Activated naive CD4-positive, alpha-beta T cell treated with anti-CD3 and anti-CD28 coated beads, Interleukin-2, amount 50 U/mL, for 72 hours (primary cell): ENCODE measurements at regions not wholly inside any gene's neighbourhood (a gene's known extent, or its start where the extent isn't known, plus 50 kb on each side); places are given as distances from the start of the nearest gene placed in this dataset.
"Not testable (repeated sequence)": the region's sequence is repeated elsewhere in the genome, so short reads cannot be mapped to it uniquely, and the experiment has no call there.

Experiments
- ATAC-seq, 2 donors: fragments of 150-1000 bp; cut with Tn5 transposase; 2 replicates each; pipeline ENCODE4 v1.10.0; 2021; ENCODE audit warnings: mild to moderate bottlenecking in 2 of 2, moderate library complexity in 2 of 2
- DNase-seq, 2 donors: peaks; one replicate each; pipeline ENCODE4 v3.0.0; 2021 to 2022; ENCODE audit warnings: low spot score in 2 of 2
- H3K27ac Mint-ChIP-seq, 2 donors: one replicate each; pipeline ENCODE4 v1.8.0; 2022; ENCODE audit warnings: mild to moderate bottlenecking in 2 of 2, mixed read lengths in 2 of 2
- H3K36me3 Mint-ChIP-seq, 2 donors: one replicate each; pipeline ENCODE4 v1.8.0; 2022; ENCODE audit warnings: mixed read lengths in 2 of 2
- H3K9me3 Mint-ChIP-seq, 2 donors: one replicate each; pipeline ENCODE4 v1.8.0; 2022; ENCODE audit warnings: mixed read lengths in 2 of 2

DNA sequence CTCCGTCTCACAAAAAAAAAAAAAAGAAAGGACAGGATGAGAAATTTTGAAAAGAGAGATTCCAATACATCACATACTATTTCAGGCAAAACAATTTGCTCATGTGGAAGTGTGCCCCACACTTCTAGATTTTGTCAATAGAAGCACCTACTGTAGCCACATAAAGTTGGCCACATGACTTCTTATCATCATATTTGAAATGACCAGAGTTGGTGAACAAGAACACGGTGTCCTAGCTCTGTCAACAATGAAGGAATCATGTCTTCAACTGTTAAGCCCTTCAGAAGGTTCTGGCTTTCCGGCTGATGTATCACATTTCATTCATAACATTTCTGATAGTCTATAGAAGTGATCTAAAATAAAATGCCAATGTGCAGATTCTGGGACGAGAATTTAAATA is 534.5 kb downstream of the TMEM114 start:
- no peak for ATAC-seq
- peaks cover 0 to 7% of the 10 kb centered on the region in 2 donors for H3K36me3 Mint-ChIP-seq

DNA sequence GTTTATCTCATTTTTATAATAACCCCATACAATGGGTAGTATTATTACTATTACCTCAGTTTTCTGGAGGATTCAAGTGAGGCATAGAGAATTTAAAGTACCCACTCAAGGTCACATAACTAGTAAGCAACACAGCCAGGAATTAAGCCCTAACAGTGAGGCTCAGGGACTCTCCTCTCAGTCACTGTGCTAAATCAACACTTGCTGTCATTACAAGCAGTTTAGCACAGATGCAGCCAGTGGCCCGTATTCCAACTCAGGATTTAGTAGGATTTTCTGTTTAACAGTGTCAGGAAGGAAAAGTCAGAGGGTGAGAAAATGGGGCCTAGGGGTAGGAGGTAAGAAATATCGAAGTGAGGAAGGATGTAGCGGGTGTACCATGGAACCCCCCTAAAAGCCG is 536.9 kb downstream of the TMEM114 start:
- Mint-ChIP-seq H3K9me3 (peaks cover 20 to 21% of the 10 kb centered on the region in 2 donors), H3K36me3 (peaks cover 0 to 7% of the 10 kb centered on the region in 2 donors), H3K27ac (no peak overlapping the region)
- no peak for ATAC-seq
- no peak for DNase-seq

More for the DNA sequence above, 534.5 kb downstream of the TMEM114 start:
- no peak for DNase-seq
- H3K9me3 Mint-ChIP-seq, result peaks cover 20% of the 10 kb centered on the region in 2 donors
- H3K27ac Mint-ChIP-seq, result no peak overlapping the region

DNA sequence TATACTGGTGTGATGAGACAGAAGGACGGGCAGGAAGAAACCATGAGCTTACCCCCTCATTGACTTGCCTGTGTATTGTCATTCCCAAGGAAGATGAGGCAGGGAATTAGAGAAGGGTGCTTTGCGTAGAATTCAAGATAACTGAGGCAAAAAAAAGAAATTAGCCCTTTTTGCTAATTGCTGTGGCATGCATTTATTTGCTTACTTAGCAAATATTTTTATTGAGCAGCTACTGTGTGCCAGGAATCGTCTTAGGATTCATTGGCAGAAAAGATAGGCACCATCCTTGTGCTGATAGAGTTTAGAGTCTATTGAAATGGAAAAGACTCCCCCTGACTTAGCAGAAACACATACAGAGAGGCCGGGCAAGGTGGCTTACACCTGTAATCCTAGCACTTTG is 541.9 kb downstream of the TMEM114 start:
- H3K9me3 Mint-ChIP-seq, result peaks cover 20 to 23% of the 10 kb centered on the region in 2 donors

DNA sequence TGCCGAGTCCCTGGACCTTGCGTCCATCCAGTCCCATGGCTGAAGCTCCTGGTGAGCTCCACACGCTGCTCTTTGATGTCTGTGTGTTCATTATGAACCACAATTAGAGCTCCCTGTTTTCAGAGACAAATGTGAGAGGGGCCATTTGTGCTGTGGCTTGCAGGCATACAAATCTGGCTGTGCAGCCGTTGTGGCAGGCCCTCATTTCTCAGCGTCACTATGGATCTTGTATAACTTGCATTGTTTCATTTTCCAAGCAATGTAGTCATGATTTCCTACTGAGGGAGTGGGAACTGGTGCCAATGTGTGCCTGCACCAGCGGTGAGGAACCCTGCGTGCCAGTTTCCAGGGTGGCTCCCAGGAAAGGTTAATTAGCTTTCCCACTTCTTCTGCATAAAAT is 542.6 kb downstream of the TMEM114 start:
- Mint-ChIP-seq H3K36me3 (no peaks in the 10 kb centered on the region), H3K9me3 (peaks cover 19 to 24% of the 10 kb centered on the region in 2 donors), H3K27ac (no peak overlapping the region)
- ATAC-seq (no peak), DNase-seq (no peak)

More for the DNA sequence above, 541.9 kb downstream of the TMEM114 start:
- Mint-ChIP-seq H3K27ac (no peak overlapping the region), H3K36me3 (no peaks in the 10 kb centered on the region)
- no peak for ATAC-seq
- DNase-seq, result no peak

DNA sequence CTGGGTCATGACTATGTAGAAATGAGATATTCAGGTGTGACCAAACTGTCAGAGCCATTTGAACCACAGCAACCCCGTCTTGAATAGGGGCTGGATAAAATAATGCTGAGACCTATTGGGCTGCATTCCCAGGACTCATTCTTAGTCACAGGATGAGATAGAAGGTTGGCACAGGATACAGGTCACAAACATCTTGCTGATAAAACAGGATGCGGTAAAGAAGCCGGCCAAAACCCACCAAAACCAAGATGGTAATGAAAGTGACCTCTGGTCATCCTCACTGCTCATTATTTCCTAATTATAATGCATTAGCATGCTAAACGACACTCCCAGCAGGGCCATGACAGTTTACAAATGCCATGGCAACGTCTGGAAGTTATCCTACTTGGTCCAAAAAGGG is 545.5 kb downstream of the TMEM114 start:
- no peaks in the 10 kb centered on the region for H3K36me3 Mint-ChIP-seq
- H3K9me3 Mint-ChIP-seq, result peaks cover 7 to 11% of the 10 kb centered on the region in 2 donors
- no peak overlapping the region for H3K27ac Mint-ChIP-seq
- no peak for ATAC-seq
- DNase-seq, result no peak

DNA sequence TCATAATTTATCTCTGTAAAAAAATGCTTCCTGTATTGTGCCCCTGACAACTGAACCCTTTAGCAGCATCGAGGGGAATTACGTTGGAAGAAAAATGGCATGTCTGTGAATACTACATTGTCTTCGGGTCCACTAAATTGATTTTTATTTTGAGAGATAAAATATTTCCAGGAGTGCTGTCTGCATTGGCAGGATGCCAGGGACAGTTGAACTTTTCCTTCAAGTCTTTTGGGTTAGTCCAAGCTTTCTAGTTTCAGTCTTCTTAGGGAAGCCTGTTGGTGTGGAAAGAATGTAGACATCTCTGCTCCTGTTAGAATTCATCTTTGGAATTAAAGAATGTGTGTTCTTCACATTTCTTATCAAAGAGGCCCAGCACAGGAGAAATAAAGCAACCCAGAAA is 557.9 kb downstream of the TMEM114 start:
- Mint-ChIP-seq H3K9me3 (peaks cover 20 to 23% of the 10 kb centered on the region in 2 donors), H3K36me3 (peaks cover 0 to 5% of the 10 kb centered on the region in 2 donors), H3K27ac (no peak overlapping the region)
- ATAC-seq (no peak), DNase-seq (no peak)

DNA sequence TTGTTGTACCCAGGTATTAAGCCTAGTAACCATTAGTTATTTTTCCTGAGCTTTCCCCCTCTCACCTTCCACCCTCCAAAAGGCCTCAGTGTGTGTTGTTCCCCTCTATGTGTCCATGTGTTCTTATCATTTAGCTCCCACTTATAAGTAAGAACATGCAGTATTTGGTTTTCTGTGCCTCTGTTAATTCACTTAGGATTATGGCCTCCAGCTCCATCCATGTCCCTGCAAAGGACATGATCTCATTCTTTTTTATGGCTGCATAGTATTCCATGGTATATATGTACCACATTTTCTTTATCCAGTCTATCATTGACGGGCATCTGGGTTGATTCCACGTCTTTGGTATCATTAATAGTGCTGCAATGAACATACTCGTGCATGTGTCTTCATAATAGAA is 560.3 kb downstream of the TMEM114 start:
- not testable (repeated sequence) for ATAC-seq, DNase-seq, H3K36me3 Mint-ChIP-seq, H3K27ac Mint-ChIP-seq
- H3K9me3 Mint-ChIP-seq, result peaks cover 22 to 28% of the 10 kb centered on the region in 2 donors

DNA sequence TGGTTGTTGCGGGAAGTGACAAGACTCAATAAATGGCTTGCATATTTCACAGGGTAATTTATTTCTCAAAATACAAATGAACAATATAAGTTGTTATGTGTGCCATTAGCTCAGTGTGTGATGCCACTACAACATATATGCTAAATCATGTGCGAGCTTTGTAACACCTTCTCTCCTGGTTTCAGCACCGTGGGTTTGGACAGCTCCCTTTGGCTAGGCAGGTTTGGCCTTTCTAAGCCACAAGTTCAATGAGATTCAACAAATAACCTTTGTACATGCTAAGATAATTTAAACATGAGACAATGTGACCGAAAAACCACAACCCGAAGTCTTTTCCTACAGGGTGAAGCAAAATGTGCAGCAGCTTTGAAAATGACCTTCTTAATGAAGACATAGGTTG is 563.9 kb downstream of the TMEM114 start:
- no peak for ATAC-seq
- H3K36me3 Mint-ChIP-seq, result peaks cover 0 to 5% of the 10 kb centered on the region in 2 donors
- peaks cover 26 to 32% of the 10 kb centered on the region in 2 donors for H3K9me3 Mint-ChIP-seq
- no peak for DNase-seq
- no peak overlapping the region for H3K27ac Mint-ChIP-seq

DNA sequence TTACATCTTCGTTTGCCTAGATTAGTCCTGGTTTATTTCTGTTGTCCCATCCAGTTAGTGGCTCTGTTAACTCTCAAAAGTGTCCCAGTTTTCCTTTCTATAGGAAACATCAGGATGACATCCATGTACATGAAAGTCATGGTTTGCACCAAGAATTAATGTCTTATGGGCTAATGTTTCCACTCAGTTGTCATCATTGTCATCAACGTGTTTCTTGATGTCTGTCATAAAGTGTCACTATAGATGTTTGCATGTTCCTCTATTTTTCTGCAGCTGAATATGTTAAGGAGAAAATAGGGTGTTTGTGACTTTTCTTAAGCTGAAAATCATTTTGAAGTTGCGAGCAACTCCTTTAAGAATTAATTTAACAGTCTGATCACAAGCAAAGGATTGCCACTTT is 567.0 kb downstream of the TMEM114 start:
- ATAC-seq, result no peak
- H3K27ac Mint-ChIP-seq, result no peak overlapping the region
- peaks cover 22 to 23% of the 10 kb centered on the region in 2 donors for H3K9me3 Mint-ChIP-seq
- DNase-seq, result no peak
- H3K36me3 Mint-ChIP-seq, result no peaks in the 10 kb centered on the region

DNA sequence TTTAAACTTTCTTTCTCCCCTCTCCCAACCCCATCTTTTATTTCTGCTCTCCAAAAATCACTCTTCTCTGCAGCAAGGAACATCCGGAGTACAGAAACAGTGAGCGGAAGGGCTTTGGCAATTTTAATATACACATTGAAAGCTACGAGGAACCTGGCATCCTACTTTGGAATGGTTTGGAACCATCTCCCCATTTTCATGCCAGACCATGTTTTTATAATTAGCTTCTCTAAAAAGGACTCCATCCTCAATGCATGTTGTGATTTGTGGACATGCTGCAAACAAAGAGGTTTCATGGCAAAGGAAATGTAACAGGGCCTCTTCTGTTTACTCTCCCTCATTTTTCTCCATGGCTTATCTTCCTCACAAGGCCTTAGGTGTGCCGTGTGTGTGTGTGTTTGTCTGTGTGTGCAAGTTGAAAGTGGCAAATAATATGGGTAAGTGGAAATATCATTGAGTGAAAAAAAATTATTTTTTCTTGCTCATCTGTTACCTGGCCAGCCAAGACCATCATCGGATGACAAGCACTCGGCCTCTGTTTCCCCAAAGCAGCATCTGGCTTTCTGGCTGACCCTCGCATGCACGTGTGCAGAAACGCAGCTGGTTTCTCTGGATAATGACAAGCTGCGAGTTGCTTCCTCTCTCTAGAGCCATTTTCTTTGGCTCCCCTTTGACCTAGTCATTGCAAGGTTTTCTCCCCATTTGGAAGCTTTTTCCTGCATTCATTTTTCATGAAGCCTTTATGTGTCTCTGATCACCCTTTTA is 585.0 kb downstream of the TMEM114 start:
- DNase-seq (no peak), ATAC-seq (no peak)
- Mint-ChIP-seq H3K36me3 (peaks cover 5 to 6% of the 10 kb centered on the region in 2 donors), H3K27ac (no peak overlapping the region), H3K9me3 (peaks cover 15 to 35% of the 10 kb centered on the region in 2 donors)

DNA sequence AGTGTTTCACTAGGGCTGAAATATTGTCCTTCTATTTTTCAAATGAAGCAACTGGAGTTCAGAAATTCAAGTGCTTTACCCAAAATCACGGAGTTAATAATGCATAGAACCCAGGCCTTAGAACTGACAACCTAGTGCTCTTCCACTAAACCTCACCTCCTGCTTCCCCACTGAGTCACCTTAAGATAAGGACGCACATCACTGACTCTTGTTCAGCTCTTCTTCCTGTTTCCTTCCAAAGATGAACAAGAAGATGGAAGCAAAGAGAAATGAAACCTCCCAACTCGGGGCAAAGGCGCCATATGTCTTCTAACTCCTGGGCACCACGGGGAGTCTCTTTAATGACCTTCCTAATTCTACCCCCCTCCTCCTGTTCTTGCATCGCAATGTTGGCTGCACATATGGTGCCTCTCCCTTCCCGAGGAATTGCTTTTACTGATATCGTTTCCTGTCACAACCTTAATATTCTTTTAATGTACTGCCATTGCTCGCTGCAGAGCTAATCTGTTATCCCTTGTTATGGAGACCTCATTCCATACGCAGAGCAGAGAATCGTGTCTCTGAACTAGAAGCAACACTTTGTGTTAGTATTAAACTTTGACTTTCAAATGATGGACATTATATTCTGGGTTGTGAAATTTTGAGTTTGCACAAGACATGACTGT is 591.4 kb downstream of the TMEM114 start:
- H3K27ac Mint-ChIP-seq, result no peak overlapping the region
- DNase-seq (no peak), ATAC-seq (no peak)
- peaks cover 0 to 5% of the 10 kb centered on the region in 2 donors for H3K36me3 Mint-ChIP-seq
- peaks cover 20 to 26% of the 10 kb centered on the region in 2 donors for H3K9me3 Mint-ChIP-seq

DNA sequence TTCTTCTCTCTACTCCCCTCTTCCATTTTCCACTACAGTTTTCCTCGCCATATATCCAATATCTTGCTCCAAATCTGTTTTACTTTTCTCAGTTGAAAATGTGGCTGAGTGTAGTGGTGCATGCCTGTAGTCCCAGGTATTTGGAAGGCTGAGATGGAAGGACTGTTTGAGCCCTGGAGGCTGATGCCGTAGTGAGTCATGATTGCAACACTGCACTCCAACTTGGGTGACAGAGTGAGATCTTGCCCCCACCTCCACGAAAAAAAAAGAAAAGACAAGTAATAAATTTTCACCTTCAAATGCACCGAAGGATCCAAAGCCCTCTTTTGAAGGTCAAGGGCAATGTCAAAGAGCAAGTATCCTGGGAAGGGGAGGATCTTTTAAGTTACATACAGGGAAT is 592.3 kb downstream of the TMEM114 start:
- DNase-seq (no peak), ATAC-seq (no peak)
- peaks cover 22 to 26% of the 10 kb centered on the region in 2 donors for H3K9me3 Mint-ChIP-seq
- peaks cover 0 to 3% of the 10 kb centered on the region in 2 donors for H3K36me3 Mint-ChIP-seq
- H3K27ac Mint-ChIP-seq, result no peak overlapping the region

DNA sequence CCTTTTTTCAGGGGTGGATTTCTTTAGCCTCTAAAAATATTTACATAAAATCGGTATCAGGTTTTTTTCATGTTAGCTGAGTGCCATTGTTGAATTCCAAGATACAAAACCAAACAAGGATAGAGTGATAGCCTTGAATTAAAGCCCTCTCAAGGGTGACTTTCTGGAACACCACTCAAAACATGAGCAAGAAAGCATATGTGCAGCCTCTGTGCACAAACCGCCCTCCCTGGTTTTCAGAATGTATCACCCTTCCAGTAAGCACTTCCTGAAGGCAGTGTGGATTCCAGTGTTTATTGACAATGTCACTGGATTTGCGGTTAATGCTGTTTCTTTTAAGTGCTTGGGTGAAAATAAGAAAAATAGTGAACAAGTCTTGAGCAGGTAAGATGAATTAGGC is 597.7 kb downstream of the TMEM114 start:
- Mint-ChIP-seq H3K9me3 (peaks cover under 1 to 18% of the 10 kb centered on the region in 2 donors), H3K27ac (no peak overlapping the region), H3K36me3 (no peaks in the 10 kb centered on the region)
- ATAC-seq (no peak), DNase-seq (no peak)

DNA sequence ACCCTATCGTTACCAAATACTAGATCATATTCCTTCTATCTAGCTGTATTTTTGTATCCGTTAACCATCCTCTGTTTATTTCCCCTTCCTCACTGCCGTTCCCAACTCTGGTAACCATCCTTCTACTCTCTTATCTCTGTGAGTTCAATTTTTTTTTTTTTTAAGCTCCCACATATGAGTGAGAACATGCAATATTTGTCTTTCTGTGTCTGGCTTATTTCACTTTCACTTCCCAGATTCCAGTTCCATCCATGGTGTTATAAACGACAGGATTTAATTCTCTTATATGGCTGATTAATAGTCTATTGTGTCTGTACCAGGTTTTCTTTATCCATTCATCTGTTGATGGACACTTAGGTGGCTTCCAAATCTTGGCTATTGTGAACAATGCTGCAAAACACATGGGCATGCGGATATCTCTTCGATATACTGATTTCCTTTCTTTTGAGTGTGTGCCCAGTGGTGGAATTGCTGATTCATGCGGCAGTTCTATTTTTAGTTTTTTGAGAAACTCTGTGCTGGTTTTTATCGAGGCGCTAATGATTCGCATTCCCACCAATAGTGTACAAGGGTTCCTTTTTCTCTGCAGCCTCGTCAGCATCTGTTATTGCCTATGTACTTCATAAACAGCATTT is 599.6 kb downstream of the TMEM114 start:
- Mint-ChIP-seq H3K27ac (no peak overlapping the region), H3K9me3 (peaks cover 4 to 22% of the 10 kb centered on the region in 2 donors), H3K36me3 (no peaks in the 10 kb centered on the region)
- no peak for ATAC-seq
- DNase-seq, result no peak

DNA sequence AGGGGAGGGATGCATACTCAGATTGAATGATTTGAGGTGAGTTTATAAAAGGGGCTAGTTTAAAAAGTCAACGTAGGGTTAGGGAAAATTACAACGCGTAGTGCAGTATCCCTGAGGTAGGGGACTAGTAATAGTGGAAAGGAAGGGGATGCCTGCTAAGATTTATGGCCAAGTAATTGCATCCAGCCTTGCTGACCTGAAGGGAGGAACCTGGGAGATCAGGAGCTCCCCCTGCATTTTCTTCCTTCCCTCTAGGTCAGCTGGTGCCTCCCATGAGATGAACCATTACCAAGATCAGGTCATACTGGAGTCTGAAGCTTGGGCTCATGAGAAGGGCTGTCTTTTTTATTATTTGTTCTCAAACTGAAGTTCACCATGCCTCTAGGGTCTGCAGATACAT is 606.6 kb downstream of the TMEM114 start:
- H3K9me3 Mint-ChIP-seq, result peaks cover 13 to 15% of the 10 kb centered on the region in 2 donors
- ATAC-seq (no peak), DNase-seq (no peak)
- H3K27ac Mint-ChIP-seq, result no peak overlapping the region
- H3K36me3 Mint-ChIP-seq, result no peaks in the 10 kb centered on the region

DNA sequence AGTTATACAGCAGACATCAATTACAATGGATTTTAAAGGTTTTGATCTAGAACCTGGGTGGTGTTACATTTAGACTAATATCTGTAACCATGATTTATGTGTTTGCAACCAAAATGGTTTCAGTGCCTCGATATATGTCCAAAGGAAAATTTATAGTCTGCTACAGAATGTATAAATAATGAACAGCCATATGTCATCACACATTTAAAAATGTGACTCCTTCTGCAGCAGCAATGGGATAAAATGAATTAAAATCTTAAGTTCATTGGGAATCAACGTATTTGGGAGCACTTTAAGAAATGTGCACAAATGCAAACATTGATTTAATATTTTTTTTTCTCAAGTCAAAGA is 610.2 kb downstream of the TMEM114 start:
- ATAC-seq, result no peak
- Mint-ChIP-seq H3K36me3 (no peaks in the 10 kb centered on the region), H3K9me3 (peaks cover 8 to 9% of the 10 kb centered on the region in 2 donors), H3K27ac (no peak overlapping the region)
- no peak for DNase-seq

DNA sequence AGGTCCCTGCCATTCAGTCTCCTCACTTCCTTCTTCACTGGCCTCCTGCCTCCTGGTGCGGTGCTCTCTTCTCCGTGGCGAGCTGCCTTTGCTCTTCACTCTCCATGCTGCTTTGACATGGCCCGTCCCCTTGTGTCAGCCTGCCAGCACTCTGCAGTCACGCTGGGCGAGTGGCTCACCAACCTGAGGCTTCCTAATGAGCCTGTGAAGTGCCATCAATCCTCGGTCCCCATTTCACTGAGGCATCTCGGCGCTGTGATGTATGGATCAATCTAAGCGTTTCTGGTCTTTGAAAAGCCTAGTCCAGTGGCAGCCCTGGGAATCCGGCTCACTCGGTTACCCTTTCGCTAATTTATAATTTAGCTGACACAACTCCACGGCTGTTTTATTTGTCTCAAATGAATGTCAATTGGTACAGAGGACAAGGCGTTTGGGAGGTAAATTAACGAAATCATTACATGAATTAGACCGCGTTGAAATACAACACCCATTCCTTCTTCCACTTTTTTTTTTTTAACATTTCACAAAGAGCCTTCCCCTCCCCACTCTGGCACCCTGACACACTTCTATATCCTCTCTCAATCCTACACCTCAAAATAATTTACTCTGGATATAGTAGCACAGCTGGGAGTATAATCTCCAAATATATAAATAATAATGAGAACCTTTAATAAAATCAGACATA is 610.7 kb downstream of the TMEM114 start:
- peaks cover 9 to 10% of the 10 kb centered on the region in 2 donors for H3K9me3 Mint-ChIP-seq
- no peak for DNase-seq
- no peak for ATAC-seq
- no peaks in the 10 kb centered on the region for H3K36me3 Mint-ChIP-seq
- H3K27ac Mint-ChIP-seq, result no peak overlapping the region
